Activated CD4-positive, alpha-beta T cell treated with anti-CD3 and anti-CD28 coated beads, Interleukin-2, amount 10 ng/mL, durations not matched to agents 24 days and 14 days (primary cell): ENCODE measurements at regions not wholly inside any gene's neighbourhood (a gene's known extent, or its start where the extent isn't known, plus 50 kb on each side); places are given as distances from the start of the nearest gene placed in this dataset.
A peak's percentile ranks its signal among the peaks of the same experiment; 100 is the strongest.

ENCODE experiments used
- DNase-seq: peaks from one replicate; pipeline ENCODE4 v3.0.0; 2022
- H3K27ac Mint-ChIP-seq: one replicate; pipeline ENCODE4 v1.8.0; 2022; ENCODE audit warnings: mild to moderate bottlenecking, mixed read lengths
- H3K27me3 Mint-ChIP-seq: one replicate; pipeline ENCODE4 v1.8.0; 2022; ENCODE audit warnings: mixed read lengths
- H3K36me3 Mint-ChIP-seq: one replicate; pipeline ENCODE4 v1.8.0; 2022; ENCODE audit warnings: low read depth, mild to moderate bottlenecking, mixed read lengths
- H3K4me1 Mint-ChIP-seq: one replicate; pipeline ENCODE4 v1.8.0; 2021; ENCODE audit warnings: mixed read lengths
- H3K4me3 Mint-ChIP-seq: one replicate; pipeline ENCODE4 v1.8.0; 2022; ENCODE audit warnings: mild to moderate bottlenecking, moderate library complexity, mixed read lengths
- H3K9me3 Mint-ChIP-seq: one replicate; pipeline ENCODE4 v1.8.0; 2021; ENCODE audit warnings: mixed read lengths
- intact Hi-C: fragments of 100-400 bp; cut with micrococcal nuclease; formaldehyde crosslinking; loops from one replicate; pipeline ENCODE4 v1.15.1; 2023

DNA sequence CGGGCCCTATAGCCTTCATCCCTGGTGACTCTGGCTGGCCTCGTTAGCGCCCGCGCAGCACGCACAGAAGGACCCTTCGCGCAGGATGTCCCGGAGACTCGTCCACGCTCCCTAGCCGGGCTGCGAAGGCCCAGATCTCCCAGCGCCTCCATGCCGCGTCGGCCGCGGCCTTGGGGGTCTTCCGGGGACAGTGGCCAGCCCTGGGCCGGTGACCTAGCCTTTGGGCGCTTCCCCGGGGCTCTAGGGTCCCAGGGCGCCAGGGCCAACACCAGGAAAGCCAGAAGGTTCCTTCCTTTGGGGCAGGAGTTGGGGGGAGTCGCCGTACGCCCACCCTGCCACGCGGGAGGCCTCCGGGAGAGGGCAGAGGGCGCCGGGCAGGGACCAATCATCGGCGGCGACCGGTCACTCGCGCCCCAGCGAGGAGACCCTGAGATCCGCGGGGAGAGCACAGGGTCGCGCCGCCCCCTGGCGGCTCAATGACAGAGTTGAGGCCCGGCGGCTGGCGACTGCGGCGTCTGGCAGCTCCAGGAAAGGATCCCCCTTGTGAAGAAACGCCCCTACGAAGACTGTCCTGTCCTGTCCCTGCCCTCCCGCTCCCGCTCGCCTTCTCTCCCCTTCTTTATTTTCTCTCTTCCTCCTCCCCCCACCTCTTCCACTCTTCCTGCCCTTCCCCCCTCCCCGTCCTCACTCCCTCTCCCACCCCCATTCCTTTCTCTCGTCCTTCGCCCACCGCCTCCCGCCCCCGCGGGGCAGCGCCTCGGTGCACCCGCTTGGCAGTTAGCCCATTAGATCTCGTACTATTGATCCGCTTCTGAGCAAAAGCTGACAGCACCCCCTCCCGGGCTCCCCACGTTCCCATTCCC, 62.3 kb upstream of the LBX1 start:
- Mint-ChIP-seq H3K27me3 (peaks cover 70% of the 10 kb centered on the region), H3K36me3 (no peaks in the 10 kb centered on the region), H3K4me3 (peak overlapping the region; percentile 79), H3K4me1 (peaks cover 3% of the 10 kb centered on the region), H3K27ac (no peak overlapping the region), H3K9me3 (no peaks in the 10 kb centered on the region)
- intact Hi-C loops: loop anchor here (2.0 to 5.0 kb wide), 3 partner anchors 54 to 154 kb away; no protein-coding TSS in a partner anchor
- DNase-seq: peak; percentile 67

DNA sequence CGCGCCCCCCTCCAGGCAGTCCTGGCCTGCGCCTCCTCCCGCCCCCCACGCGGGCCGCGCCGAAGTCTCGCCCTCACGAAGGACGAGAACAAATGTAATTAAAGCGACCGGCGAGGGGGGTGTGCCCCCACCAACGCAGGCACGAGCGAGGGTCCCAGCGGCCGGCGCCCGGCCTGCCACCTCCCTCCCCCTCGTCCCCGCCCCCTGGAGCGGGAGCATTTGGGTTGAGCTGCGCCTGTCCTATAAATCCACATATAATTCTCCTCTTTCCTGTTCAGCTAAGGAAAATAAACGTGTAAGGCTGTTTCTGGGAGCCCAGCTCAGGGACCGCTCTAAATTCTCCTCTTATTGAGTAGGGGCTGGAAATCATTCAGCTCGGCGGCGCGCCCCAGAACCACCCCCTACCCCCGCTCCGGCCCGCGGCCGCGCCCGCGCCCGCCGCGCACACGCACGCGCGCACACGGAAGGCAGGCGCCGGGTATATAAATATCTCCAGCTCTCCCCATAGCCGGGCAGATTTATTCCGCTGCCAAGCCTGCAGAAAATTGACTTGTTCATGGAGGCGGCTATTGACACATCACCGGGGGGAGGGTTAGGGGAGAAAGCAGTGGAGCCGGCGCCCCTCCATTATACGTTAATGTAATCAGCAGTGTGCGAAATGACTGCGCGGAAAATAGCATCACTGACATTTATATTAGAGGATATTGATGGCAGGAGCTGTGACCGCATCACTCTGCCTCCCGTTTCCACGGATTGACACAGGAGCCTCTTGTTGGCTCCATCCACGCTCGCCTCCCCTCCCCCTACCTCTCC, 61.6 kb upstream of the BTRC start:
- Mint-ChIP-seq H3K4me1 (peaks cover 3% of the 10 kb centered on the region), H3K4me3 (peak overlapping the region; percentile 79), H3K36me3 (no peaks in the 10 kb centered on the region), H3K27me3 (peaks cover 69% of the 10 kb centered on the region), H3K27ac (no peak overlapping the region), H3K9me3 (no peaks in the 10 kb centered on the region)
- DNase-seq: peak; percentile 57
- intact Hi-C loops: loop anchor here (2.0 to 5.0 kb wide), 3 partner anchors 55 to 155 kb away; no protein-coding TSS in a partner anchor

DNA sequence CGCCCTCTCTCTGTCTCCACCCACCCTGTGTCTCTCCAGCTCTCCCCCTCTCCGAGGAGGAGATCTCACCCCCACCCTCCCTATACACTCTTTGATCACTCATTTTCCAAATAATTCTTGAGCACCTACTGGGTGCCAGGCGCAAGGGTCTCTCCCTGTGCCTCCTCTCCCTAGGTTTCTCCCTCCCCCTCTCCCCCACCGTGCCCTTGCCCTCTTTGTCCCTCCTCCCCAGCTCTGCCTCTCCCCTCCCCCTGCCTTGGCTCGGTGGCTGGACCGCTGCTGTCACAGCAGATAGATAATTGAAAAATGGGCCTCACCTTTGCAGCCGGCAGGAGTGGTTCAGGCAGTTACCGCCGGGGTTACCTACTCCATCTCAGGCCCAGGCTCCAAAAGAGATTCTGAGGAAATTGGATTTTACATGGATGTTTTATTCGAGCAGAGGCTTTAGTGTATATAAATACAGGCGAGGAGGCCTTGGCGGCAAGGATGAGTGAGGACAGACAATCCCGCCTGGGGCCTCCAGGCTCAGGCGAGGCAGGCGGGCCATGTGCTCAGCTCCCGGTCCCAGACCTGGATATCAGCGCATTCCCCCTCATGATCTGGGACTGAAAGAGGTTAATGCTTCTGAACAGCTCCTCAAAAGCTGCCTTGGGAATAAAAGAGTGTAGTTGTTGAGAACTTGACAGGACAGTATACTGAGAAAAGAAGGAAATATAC, 60.8 kb upstream of the BTRC start:
- Mint-ChIP-seq H3K36me3 (no peaks in the 10 kb centered on the region), H3K9me3 (no peaks in the 10 kb centered on the region), H3K27me3 (peaks cover 69% of the 10 kb centered on the region), H3K4me3 (no peak overlapping the region), H3K27ac (no peak overlapping the region), H3K4me1 (peaks cover 4% of the 10 kb centered on the region)
- intact Hi-C loops: loop anchor here (2.0 to 5.0 kb wide), 3 partner anchors 56 to 156 kb away; no protein-coding TSS in a partner anchor
- DNase-seq: no peak

DNA sequence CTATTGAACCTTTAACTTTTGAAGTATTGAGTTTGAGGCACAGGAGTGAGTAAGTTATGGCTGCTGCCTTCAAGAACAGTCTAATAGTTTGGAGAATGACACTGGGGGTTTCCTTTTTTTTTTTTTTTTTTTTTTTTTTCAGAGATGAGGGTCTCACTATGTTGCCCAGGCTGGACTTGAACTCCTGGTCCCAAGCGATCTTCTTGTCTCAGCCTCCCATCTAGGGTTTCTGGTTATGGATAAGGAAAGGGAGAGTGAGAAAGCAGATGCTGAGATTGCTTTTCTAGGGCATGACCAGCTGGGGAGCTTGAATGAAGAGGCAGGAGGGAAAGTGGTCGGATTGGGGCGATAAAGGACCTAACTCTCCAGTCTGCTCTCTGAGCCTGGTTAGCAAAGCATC, 59.9 kb upstream of the BTRC start:
- Mint-ChIP-seq H3K36me3 (no peaks in the 10 kb centered on the region), H3K4me3 (no peak overlapping the region), H3K27me3 (peaks cover 69% of the 10 kb centered on the region), H3K27ac (no peak overlapping the region), H3K9me3 (no peaks in the 10 kb centered on the region), H3K4me1 (peaks cover 4% of the 10 kb centered on the region)
- DNase-seq: no peak
- intact Hi-C loops: loop anchor here (5.0 kb wide), 2 partner anchors 57 to 157 kb away; no protein-coding TSS in a partner anchor

DNA sequence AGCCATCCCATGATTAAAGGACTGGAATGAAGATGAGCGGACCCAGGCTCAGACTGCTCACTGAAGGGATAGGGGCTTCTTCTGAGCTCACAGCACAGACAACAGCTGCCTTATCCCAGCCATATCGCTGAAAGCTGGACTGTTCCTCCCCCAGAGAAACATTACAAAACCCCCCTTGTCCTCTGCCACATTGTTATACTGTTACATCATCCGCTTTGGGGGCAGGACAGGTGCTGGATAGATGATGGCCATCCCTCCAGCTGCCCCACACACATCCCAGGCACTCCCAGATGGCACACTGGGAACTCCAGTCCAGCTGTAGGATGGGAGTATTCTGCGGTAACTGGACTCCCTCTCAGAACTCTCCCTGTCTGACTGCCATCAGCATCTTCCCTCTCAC, 58.7 kb upstream of the BTRC start:
- Mint-ChIP-seq H3K4me3 (no peak overlapping the region), H3K27me3 (peaks cover 60% of the 10 kb centered on the region), H3K9me3 (no peaks in the 10 kb centered on the region), H3K4me1 (peaks cover 4% of the 10 kb centered on the region), H3K27ac (no peak overlapping the region), H3K36me3 (no peaks in the 10 kb centered on the region)
- no peak for DNase-seq
- intact Hi-C loops: no loop called here

DNA sequence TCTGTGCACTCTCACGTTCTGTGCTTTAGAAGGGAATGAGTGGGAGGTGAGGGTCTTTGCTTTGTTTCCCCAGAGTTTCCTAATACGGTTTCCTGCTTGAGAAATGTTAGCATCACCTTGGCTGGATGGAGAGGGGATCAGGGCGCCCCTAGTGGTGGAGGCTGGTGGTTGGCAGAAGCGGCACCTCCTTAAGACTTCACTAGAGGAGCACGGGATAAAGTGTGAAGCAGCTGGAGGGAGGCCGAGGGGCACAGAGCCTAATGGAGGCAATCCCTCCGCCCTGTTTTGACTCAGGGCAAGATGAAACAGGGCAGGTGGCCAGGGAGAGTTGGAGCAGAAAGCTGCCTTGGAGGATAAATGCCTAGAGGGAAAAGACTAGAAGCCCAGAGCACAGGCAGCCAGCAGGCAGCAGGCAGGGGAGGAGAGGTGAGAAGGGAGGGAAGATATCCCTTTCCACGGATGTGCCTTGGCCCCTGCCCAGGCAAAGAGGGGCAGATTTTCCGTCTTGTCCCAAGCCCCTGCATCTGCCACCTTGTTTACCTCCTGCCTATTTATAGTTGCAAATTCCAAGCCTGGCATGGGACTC, 56.0 kb upstream of the BTRC start:
- Mint-ChIP-seq H3K9me3 (no peaks in the 10 kb centered on the region), H3K27me3 (peaks cover 53% of the 10 kb centered on the region), H3K27ac (no peak overlapping the region), H3K4me3 (no peak overlapping the region), H3K4me1 (peaks cover 2% of the 10 kb centered on the region), H3K36me3 (no peaks in the 10 kb centered on the region)
- intact Hi-C loops: no loop called here
- peak; percentile 91 for DNase-seq

DNA sequence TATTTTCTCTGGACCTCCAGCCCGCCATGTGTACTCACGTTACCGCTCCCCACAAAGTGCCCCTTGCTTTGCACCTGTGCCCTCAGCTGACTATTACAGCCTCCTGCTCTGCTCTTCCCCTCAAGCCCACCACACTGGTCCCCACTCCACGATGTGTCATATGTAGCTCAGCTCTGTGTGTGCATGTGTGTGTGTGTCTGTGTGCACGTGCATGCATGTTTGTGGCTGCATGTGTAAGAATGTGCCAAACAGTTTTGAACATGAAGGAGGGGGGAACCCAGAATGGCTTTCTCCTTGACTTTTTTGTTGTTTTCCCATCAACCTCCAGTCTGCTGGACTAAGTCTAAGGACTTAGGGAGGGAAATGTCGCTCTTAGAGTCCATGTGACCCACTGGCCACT, 54.8 kb upstream of the BTRC start:
- no peak for DNase-seq
- H3K9me3 Mint-ChIP-seq: no peaks in the 10 kb centered on the region
- no peak overlapping the region for H3K4me3 Mint-ChIP-seq
- no peaks in the 10 kb centered on the region for H3K36me3 Mint-ChIP-seq
- H3K27ac Mint-ChIP-seq: no peak overlapping the region
- H3K4me1 Mint-ChIP-seq: peaks cover 2% of the 10 kb centered on the region
- peaks cover 44% of the 10 kb centered on the region for H3K27me3 Mint-ChIP-seq
- intact Hi-C loops: no loop called here

DNA sequence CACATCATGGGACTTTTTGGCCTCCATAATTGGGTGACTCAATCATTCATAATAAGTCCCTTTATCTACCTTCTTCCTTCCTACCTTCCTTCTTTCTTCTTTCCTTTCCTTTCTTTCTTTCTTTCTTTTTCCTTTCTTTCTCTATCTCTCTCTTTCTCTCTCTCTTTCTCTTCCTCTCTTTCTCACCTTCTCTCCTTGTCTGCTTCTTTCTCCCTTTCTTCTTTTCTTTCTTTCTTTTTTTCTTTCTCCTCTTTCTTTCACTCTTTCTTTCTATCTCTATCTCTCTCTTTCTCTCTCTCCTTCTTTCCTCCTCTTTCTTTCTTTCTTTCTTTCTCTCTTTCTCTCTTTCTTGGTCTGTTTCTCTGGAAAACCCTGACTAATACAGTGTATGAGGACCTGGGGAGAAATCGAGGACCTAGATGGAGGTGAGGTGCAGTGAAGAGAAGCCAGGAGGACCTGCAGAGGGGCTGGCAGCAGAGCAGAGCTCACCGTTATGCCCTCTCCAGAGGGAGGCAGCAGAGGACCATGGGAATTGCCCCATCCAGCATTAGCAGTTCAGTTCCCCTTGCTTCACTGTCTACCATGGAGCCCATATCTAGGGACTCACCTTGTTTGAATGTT, 52.7 kb upstream of the BTRC start:
- no peaks in the 10 kb centered on the region for H3K9me3 Mint-ChIP-seq
- peaks cover 2% of the 10 kb centered on the region for H3K4me1 Mint-ChIP-seq
- intact Hi-C loops: loop anchor here (1.0 to 2.0 kb wide), 3 partner anchors 141 to 269 kb away; no protein-coding TSS in a partner anchor
- DNase-seq: peak; percentile 77
- H3K4me3 Mint-ChIP-seq: no peak overlapping the region
- no peak overlapping the region for H3K27ac Mint-ChIP-seq
- H3K27me3 Mint-ChIP-seq: peaks cover 31% of the 10 kb centered on the region
- no peaks in the 10 kb centered on the region for H3K36me3 Mint-ChIP-seq

DNA sequence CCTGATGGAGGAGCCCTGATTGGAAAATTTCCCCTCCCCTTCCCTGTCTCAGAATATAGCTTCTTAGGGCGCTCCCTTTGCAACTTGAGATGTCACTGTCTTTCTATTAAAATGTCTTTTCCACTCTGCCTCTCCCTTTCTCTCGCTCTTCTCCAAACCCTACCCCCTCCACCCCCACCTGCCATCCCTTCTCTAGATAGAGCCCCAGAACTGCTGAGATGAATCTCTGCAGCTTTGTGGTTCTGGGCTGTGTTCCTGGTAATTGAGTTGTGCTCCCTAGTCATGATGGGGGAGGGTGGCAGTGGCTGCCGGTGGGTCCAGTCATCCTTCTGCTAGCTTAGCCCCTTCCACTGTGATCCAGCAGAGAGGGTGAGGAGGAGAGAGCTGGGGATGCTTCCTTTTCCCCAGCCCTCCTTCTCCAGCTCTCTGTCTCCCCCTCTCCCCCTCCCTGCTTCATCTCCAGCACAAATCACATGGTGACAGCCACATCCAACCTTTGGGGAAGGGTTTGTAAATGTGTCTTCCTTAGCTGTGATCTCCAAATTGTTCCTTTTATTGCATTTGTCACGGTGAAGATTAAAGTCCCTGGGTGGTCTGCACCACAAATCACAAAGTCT, 50.8 kb upstream of the BTRC start:
- peaks cover 27% of the 10 kb centered on the region for H3K27me3 Mint-ChIP-seq
- no peaks in the 10 kb centered on the region for H3K4me1 Mint-ChIP-seq
- intact Hi-C loops: no loop called here

More for the DNA sequence above, 50.8 kb upstream of the BTRC start:
- Mint-ChIP-seq H3K27ac (no peak overlapping the region), H3K36me3 (no peaks in the 10 kb centered on the region), H3K4me3 (no peak overlapping the region), H3K9me3 (no peaks in the 10 kb centered on the region)
- DNase-seq: no peak
